Chondrocyte (in vitro differentiated cells): ENCODE measurements at regions not wholly inside any gene's neighbourhood (a gene's known extent, or its start where the extent isn't known, plus 50 kb on each side); places are given as distances from the start of the nearest gene placed in this dataset.

Source experiments
- DNase-seq: peaks from one replicate; pipeline ENCODE4 v3.0.0; 2021; ENCODE audit warnings: mixed read lengths, low spot score
- H3K27ac Mint-ChIP-seq: one replicate; pipeline ENCODE4 v1.8.0; 2021; ENCODE audit warnings: mild to moderate bottlenecking, moderate library complexity, mixed read lengths; ENCODE audit not compliant: unreplicated experiment
- H3K27me3 Mint-ChIP-seq: 2 replicates; pipeline ENCODE4 v1.8.0; 2021; ENCODE audit warnings: low read depth, mixed read lengths
- H3K36me3 Mint-ChIP-seq: 2 replicates; pipeline ENCODE4 v1.8.0; 2021; ENCODE audit warnings: low read depth, mixed read lengths
- H3K4me1 Mint-ChIP-seq: 2 replicates; pipeline ENCODE4 v1.8.0; 2021; ENCODE audit warnings: low read depth, mild to moderate bottlenecking, mixed read lengths
- H3K4me3 Mint-ChIP-seq: one replicate; pipeline ENCODE4 v1.8.0; 2021; ENCODE audit warnings: mild to moderate bottlenecking, moderate library complexity, mixed read lengths; ENCODE audit not compliant: unreplicated experiment
- H3K9me3 Mint-ChIP-seq: 2 replicates; pipeline ENCODE4 v1.8.0; 2021; ENCODE audit warnings: low read depth, mixed read lengths
- TF ChIP-seq, protein P1 (sequence below): fragments of 200-600 bp; sonication (generic); IDR thresholded peaks from 2 replicates; pipeline ENCODE4 v1.5.0; 2021; ENCODE audit warnings: antibody characterized with exemption, mild to moderate bottlenecking, moderate library complexity

GRCh38 chr16:73846356-73846755 is 450.3 kb upstream of the PSMD7 start:
- Mint-ChIP-seq H3K27me3 (peaks cover 7% of the 10 kb centered on the region), H3K4me1 (no peaks in the 10 kb centered on the region), H3K27ac (no peak overlapping the region), H3K4me3 (no peak overlapping the region), H3K9me3 (peaks cover 2% of the 10 kb centered on the region), H3K36me3 (no peaks in the 10 kb centered on the region)
- TF ChIP-seq, protein P1, sequence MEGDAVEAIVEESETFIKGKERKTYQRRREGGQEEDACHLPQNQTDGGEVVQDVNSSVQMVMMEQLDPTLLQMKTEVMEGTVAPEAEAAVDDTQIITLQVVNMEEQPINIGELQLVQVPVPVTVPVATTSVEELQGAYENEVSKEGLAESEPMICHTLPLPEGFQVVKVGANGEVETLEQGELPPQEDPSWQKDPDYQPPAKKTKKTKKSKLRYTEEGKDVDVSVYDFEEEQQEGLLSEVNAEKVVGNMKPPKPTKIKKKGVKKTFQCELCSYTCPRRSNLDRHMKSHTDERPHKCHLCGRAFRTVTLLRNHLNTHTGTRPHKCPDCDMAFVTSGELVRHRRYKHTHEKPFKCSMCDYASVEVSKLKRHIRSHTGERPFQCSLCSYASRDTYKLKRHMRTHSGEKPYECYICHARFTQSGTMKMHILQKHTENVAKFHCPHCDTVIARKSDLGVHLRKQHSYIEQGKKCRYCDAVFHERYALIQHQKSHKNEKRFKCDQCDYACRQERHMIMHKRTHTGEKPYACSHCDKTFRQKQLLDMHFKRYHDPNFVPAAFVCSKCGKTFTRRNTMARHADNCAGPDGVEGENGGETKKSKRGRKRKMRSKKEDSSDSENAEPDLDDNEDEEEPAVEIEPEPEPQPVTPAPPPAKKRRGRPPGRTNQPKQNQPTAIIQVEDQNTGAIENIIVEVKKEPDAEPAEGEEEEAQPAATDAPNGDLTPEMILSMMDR: peak; percentile 62
- no peak for DNase-seq

- Mint-ChIP-seq H3K9me3 (peaks cover 3% of the 10 kb centered on the region), H3K36me3 (no peaks in the 10 kb centered on the region), H3K4me3 (no peak overlapping the region), H3K27ac (no peak overlapping the region), H3K27me3 (peaks cover 6% of the 10 kb centered on the region), H3K4me1 (no peaks in the 10 kb centered on the region)
- TF ChIP-seq, protein P1: no peak
- no peak for DNase-seq
These were observed 450.6 kb upstream of the PSMD7 start for GRCh38 chr16:73846007-73846330.

DNA sequence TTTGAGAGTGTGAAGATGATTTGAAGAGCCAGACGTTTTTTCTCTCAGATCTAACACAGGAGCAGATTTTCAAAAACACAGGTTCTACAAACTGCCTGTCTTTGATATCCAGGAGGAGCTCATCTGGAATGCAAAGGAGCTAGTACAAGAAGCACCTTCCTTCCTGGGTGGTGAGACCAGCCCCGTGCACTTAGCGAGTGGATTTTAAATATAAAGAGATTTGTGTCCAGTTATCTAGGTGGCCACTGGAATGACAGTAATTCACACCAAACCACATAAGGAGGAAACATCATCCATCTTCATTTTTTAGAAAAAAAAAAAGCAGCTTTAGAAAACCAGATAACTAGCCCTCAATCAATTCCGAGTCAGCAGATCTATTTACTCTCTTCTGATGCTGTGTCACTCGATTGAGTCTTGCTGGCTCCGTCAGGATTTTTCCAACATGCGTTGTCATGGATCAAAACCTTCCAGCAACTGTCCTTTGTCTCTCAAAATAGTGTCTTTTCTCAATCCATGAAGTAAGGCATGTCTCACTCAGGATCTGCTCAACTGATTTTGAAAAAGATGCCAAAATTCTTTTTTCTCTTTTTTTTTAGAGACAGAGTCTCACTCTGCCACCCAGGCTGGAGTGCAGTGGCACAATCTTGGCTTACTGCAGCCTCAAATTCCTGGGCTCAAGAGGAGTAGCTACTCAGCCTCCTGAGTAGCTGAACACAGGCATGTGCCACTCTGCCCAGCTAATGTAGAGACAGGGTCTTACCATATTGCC is 451.2 kb upstream of the PSMD7 start:
- H3K9me3 Mint-ChIP-seq: peaks cover 3% of the 10 kb centered on the region
- no peaks in the 10 kb centered on the region for H3K4me1 Mint-ChIP-seq
- no peaks in the 10 kb centered on the region for H3K36me3 Mint-ChIP-seq
- peaks cover 5% of the 10 kb centered on the region for H3K27me3 Mint-ChIP-seq
- H3K4me3 Mint-ChIP-seq: no peak overlapping the region
- TF ChIP-seq, protein P1: no peak
- no peak for DNase-seq
- H3K27ac Mint-ChIP-seq: no peak overlapping the region

GRCh38 chr16:73840728-73841127 is 455.9 kb upstream of the PSMD7 start:
- H3K4me1 Mint-ChIP-seq: no peaks in the 10 kb centered on the region
- H3K27me3 Mint-ChIP-seq: peaks cover 5% of the 10 kb centered on the region
- no peak overlapping the region for H3K4me3 Mint-ChIP-seq
- no peak for DNase-seq
- TF ChIP-seq, protein P1: no peak
- no peak overlapping the region for H3K27ac Mint-ChIP-seq
- peaks cover 8% of the 10 kb centered on the region for H3K9me3 Mint-ChIP-seq
- H3K36me3 Mint-ChIP-seq: no peaks in the 10 kb centered on the region

GRCh38 chr16:73831220-73831619 is 465.4 kb upstream of the PSMD7 start:
- DNase-seq: no peak
- H3K4me1 Mint-ChIP-seq: no peaks in the 10 kb centered on the region
- no peak overlapping the region for H3K27ac Mint-ChIP-seq
- no peak overlapping the region for H3K4me3 Mint-ChIP-seq
- H3K27me3 Mint-ChIP-seq: no peaks in the 10 kb centered on the region
- TF ChIP-seq, protein P1: no peak
- H3K9me3 Mint-ChIP-seq: peaks cover 4% of the 10 kb centered on the region
- H3K36me3 Mint-ChIP-seq: no peaks in the 10 kb centered on the region
